ENCODE measurements at regions not wholly inside any gene's neighbourhood (a gene's known extent, or its start where the extent isn't known, plus 50 kb on each side); places are given as distances from the start of the nearest gene placed in this dataset.

DNA sequence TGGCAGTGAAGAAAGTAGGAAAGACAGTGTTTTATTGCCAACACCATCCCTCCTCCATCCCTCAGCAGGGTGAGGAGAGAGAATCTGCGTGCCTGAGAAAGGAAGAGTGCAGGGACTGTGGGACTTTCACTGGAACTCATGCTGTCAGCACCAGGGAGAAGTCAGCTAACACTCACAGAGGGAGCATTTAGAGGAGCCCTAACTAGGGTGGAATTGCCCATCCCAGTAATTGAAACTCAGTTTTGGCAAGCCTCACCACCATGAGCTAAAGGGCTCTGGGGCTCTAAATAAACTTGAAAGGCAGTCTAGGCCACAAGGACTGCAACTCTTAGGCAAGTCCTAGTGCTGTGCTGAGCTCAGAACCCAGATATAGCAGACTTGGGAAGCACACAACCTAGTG is 622.3 kb downstream of the SEMA5A start:
- Mint-ChIP-seq H3K36me3 (no peaks in the 10 kb centered on the region), H3K9me3 (peaks cover 9 to 17% (median 13%) of the 10 kb centered on the region in 5 donors), H3K4me3 (no peak overlapping the region), H3K4me1 (no peaks in the 10 kb centered on the region), H3K27ac (no peak overlapping the region), H3K27me3 (no peaks in the 10 kb centered on the region)
- ChIA-PET POLR2A (no interaction called here), CTCF (no interaction called here)
- Histone ChIP-seq H3K27ac (ENCODE audit: low read depth, low read length) (no peak overlapping the region), H3K4me3 (ENCODE audit: low read length) (no peak overlapping the region), H3K9me3 (ENCODE audit: low read length) (no peaks in the 10 kb centered on the region), H3K27me3 (ENCODE audit: insufficient read depth, low read length, poor library complexity, severe bottlenecking) (no peaks in the 10 kb centered on the region), H3K4me1 (ENCODE audit: insufficient read depth, low read length) (no peaks in the 10 kb centered on the region), H3K36me3 (ENCODE audit: insufficient read depth, low read length) (no peaks in the 10 kb centered on the region)
- DNase-seq: no peak

DNA sequence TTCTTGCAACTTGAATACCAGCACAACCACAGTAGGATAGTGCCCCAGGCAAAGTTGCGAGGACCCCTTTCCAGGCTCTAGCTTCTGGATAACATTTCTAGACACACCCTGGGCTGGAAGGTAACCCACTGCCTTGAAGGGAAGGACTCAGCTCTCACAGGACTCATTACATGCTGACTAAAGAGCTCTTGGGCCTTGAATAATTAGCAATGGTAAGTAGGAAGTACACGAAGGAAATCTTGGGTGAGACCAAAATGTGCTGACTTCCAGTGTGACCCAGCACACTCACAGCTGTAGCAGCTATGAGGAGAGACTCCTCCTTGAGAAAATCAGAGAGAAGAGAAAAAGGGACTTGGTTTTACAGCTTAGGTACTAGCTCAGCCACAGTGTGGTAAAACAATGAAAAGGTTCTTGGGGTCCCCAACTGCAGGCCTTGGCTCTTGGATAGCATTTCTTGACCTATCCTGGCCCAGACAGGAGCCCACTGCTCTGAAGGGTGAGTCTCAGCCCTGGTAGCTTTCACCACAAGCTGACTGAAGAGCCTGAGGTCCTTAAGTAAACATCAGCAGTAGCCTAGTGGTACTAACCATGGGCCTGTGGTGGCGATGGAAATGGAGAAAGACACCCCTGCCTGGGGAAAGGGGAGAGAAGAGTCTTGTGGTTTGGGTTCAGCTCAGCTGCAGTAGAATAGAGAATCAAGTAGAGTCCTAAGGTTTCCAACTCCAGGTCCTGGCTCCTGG is 621.7 kb downstream of the SEMA5A start:
- ChIA-PET CTCF (no interaction called here), POLR2A (no interaction called here)
- Mint-ChIP-seq H3K27ac (no peak overlapping the region), H3K4me3 (no peak overlapping the region), H3K27me3 (no peaks in the 10 kb centered on the region), H3K36me3 (peaks cover 0 to 3% (median 0%) of the 10 kb centered on the region in 3 donors), H3K4me1 (no peaks in the 10 kb centered on the region), H3K9me3 (peaks cover 9 to 17% (median 13%) of the 10 kb centered on the region in 5 donors)
- no peaks in the 10 kb centered on the region for H3K9me3 ChIP-seq (ENCODE audit: low read length)
- H3K36me3 ChIP-seq (ENCODE audit: insufficient read depth, low read length): no peaks in the 10 kb centered on the region
- no peak overlapping the region for H3K4me3 ChIP-seq (ENCODE audit: low read length)
- no peaks in the 10 kb centered on the region for H3K4me1 ChIP-seq (ENCODE audit: insufficient read depth, low read length)
- no peaks in the 10 kb centered on the region for H3K27me3 ChIP-seq (ENCODE audit: insufficient read depth, low read length, poor library complexity, severe bottlenecking)
- no peak for DNase-seq
- no peak overlapping the region for H3K27ac ChIP-seq (ENCODE audit: low read depth, low read length)

DNA sequence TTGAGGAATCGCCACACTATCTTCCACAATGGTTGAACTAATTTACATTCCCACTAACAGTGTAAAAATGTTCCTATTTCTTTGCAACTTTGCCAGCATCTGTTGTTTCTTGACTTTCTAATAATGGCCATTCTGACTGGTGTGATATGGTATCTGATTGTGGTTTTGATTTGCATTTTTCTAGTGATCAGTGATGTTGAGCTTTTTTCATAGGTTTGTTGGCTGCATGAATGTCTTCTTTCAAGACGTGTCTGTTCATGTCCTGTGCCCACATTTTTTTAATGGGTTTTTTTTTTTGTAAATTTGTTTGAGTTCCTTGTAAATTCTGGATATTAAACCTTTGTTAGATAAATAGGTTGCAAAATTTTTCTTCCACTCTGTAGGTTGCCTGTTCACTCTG is 615.9 kb downstream of the SEMA5A start:
- no peaks in the 10 kb centered on the region for H3K4me1 ChIP-seq (ENCODE audit: insufficient read depth, low read length)
- H3K27me3 Mint-ChIP-seq: no peaks in the 10 kb centered on the region
- H3K36me3 ChIP-seq (ENCODE audit: insufficient read depth, low read length): no peaks in the 10 kb centered on the region
- H3K4me3 ChIP-seq (ENCODE audit: low read length): no peak overlapping the region
- H3K9me3 ChIP-seq (ENCODE audit: low read length): no peaks in the 10 kb centered on the region
- no peak for DNase-seq
- H3K4me1 Mint-ChIP-seq: no peaks in the 10 kb centered on the region
- H3K9me3 Mint-ChIP-seq: peaks cover 10 to 20% (median 13%) of the 10 kb centered on the region in 5 donors
- no peak overlapping the region for H3K4me3 Mint-ChIP-seq
- ChIA-PET CTCF (no interaction called here), POLR2A (no interaction called here)
- peaks cover 0 to 3% (median 0%) of the 10 kb centered on the region in 3 donors for H3K36me3 Mint-ChIP-seq
- no peak overlapping the region for H3K27ac Mint-ChIP-seq
- no peak overlapping the region for H3K27ac ChIP-seq (ENCODE audit: low read depth, low read length)
- no peaks in the 10 kb centered on the region for H3K27me3 ChIP-seq (ENCODE audit: insufficient read depth, low read length, poor library complexity, severe bottlenecking)

DNA sequence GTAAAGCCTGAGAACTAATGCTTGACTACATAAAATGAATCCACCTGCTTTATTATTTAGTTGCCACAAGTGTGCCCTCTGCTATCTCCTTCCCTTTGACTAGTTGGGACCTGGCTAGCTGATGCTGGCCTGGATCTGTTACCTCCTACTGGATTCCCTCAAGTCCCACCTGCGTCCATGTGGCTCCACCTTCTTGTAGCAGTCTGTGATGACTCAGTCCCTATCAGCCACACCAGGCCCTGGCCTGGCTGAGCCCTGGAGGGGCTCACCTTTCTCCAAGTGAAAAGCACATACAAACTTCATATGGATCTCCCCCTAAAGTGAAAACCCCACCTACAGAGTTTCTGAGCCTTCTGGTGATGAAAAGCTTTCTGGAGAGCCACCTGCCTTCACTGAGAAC is 611.4 kb downstream of the SEMA5A start:
- H3K4me3 ChIP-seq (ENCODE audit: low read length): no peak overlapping the region
- Mint-ChIP-seq H3K27ac (no peak overlapping the region), H3K4me1 (no peaks in the 10 kb centered on the region), H3K4me3 (no peak overlapping the region), H3K27me3 (no peaks in the 10 kb centered on the region), H3K36me3 (no peaks in the 10 kb centered on the region), H3K9me3 (peaks cover 10 to 26% (median 16%) of the 10 kb centered on the region in 5 donors)
- no peaks in the 10 kb centered on the region for H3K9me3 ChIP-seq (ENCODE audit: low read length)
- no peaks in the 10 kb centered on the region for H3K36me3 ChIP-seq (ENCODE audit: insufficient read depth, low read length)
- DNase-seq: no peak
- no peaks in the 10 kb centered on the region for H3K4me1 ChIP-seq (ENCODE audit: insufficient read depth, low read length)
- no peak overlapping the region for H3K27ac ChIP-seq (ENCODE audit: low read depth, low read length)
- POLR2A ChIA-PET: no interaction called here
- CTCF ChIA-PET: no interaction called here
- H3K27me3 ChIP-seq (ENCODE audit: insufficient read depth, low read length, poor library complexity, severe bottlenecking): no peaks in the 10 kb centered on the region

DNA sequence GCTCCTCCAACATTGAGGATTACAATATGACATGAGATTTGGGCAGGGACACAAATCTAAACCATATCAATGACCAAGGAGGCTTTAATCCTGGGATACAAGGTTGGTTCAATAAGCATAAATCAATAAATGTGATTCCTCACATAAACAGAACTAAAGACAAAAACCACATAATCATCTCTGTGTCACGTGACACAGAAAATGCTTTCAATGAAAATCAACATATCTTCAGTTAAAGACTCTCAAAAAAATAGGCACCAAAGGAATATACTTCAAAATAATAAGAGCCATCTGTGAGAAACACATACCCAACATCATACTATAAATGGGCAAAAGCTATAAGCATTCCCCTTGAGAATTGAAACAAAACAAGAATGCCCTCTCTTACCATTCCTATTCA is 604.9 kb downstream of the SEMA5A start:
- no peak overlapping the region for H3K4me3 Mint-ChIP-seq
- no peaks in the 10 kb centered on the region for H3K27me3 Mint-ChIP-seq
- CTCF ChIA-PET: no interaction called here
- no peaks in the 10 kb centered on the region for H3K36me3 Mint-ChIP-seq
- no peak for DNase-seq
- no peak overlapping the region for H3K27ac Mint-ChIP-seq
- peaks cover 13 to 28% (median 22%) of the 10 kb centered on the region in 5 donors for H3K9me3 Mint-ChIP-seq
- H3K4me1 ChIP-seq (ENCODE audit: insufficient read depth, low read length): no peaks in the 10 kb centered on the region
- H3K4me3 ChIP-seq (ENCODE audit: low read length): no peak overlapping the region
- no peaks in the 10 kb centered on the region for H3K9me3 ChIP-seq (ENCODE audit: low read length)
- no peaks in the 10 kb centered on the region for H3K36me3 ChIP-seq (ENCODE audit: insufficient read depth, low read length)
- H3K4me1 Mint-ChIP-seq: no peaks in the 10 kb centered on the region
- POLR2A ChIA-PET: no interaction called here
- H3K27me3 ChIP-seq (ENCODE audit: insufficient read depth, low read length, poor library complexity, severe bottlenecking): no peaks in the 10 kb centered on the region
- H3K27ac ChIP-seq (ENCODE audit: low read depth, low read length): no peak overlapping the region

GRCh38 chr5:8943301-8943700 is 602.6 kb downstream of the SEMA5A start:
- peaks cover 0 to 1% of the 10 kb centered on the region in 2 donors for H3K27me3 Mint-ChIP-seq
- POLR2A ChIA-PET: no interaction called here
- no peak overlapping the region for H3K27ac ChIP-seq (ENCODE audit: low read depth, low read length)
- H3K4me3 ChIP-seq (ENCODE audit: low read length): no peak overlapping the region
- H3K4me3 Mint-ChIP-seq: no peak overlapping the region
- H3K9me3 ChIP-seq (ENCODE audit: low read length): no peaks in the 10 kb centered on the region
- no peaks in the 10 kb centered on the region for H3K4me1 ChIP-seq (ENCODE audit: insufficient read depth, low read length)
- CTCF ChIA-PET: no interaction called here
- no peak overlapping the region for H3K27ac Mint-ChIP-seq
- no peaks in the 10 kb centered on the region for H3K36me3 ChIP-seq (ENCODE audit: insufficient read depth, low read length)
- no peaks in the 10 kb centered on the region for H3K27me3 ChIP-seq (ENCODE audit: insufficient read depth, low read length, poor library complexity, severe bottlenecking)
- peaks cover 11 to 25% (median 17%) of the 10 kb centered on the region in 5 donors for H3K9me3 Mint-ChIP-seq
- no peaks in the 10 kb centered on the region for H3K4me1 Mint-ChIP-seq
- DNase-seq: no peak
- no peaks in the 10 kb centered on the region for H3K36me3 Mint-ChIP-seq

DNA sequence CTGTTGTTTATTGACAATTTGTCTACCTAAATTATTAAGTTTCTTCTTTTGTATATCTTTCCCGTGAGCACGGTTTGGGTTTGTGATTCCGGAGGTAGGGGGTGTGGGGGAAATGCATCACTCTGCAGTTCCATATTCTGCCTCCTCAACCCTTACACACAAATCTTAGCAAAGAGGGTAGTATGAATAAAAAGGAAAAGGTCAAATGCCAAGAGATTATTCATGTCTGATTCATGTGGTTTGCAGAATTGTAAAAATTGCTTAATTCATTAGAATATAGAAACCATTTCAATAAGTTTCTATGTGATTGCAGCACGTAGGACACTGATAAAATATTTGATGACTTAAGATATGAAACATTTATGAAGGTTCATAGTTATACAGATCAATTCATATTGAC is 601.9 kb downstream of the SEMA5A start:
- Histone ChIP-seq H3K27ac (ENCODE audit: low read depth, low read length) (no peak overlapping the region), H3K27me3 (ENCODE audit: insufficient read depth, low read length, poor library complexity, severe bottlenecking) (no peaks in the 10 kb centered on the region), H3K4me3 (ENCODE audit: low read length) (no peak overlapping the region), H3K36me3 (ENCODE audit: insufficient read depth, low read length) (no peaks in the 10 kb centered on the region), H3K4me1 (ENCODE audit: insufficient read depth, low read length) (no peaks in the 10 kb centered on the region), H3K9me3 (ENCODE audit: low read length) (no peaks in the 10 kb centered on the region)
- ChIA-PET CTCF (no interaction called here), POLR2A (no interaction called here)
- H3K9me3 Mint-ChIP-seq: peaks cover 11 to 25% (median 20%) of the 10 kb centered on the region in 5 donors
- H3K4me3 Mint-ChIP-seq: no peak overlapping the region
- H3K27me3 Mint-ChIP-seq: peaks cover 0 to 1% of the 10 kb centered on the region in 2 donors
- no peaks in the 10 kb centered on the region for H3K36me3 Mint-ChIP-seq
- no peak for DNase-seq
- H3K4me1 Mint-ChIP-seq: no peaks in the 10 kb centered on the region
- H3K27ac Mint-ChIP-seq: no peak overlapping the region

- POLR2A ChIA-PET: no interaction called here
- H3K27me3 Mint-ChIP-seq: peaks cover 0 to 1% of the 10 kb centered on the region in 2 donors
- no peak overlapping the region for H3K27ac ChIP-seq (ENCODE audit: low read depth, low read length)
Measured at GRCh38 chr5:8945972-8946371, 599.9 kb downstream of the SEMA5A start.

More at GRCh38 chr5:8945972-8946371, 599.9 kb downstream of the SEMA5A start:
- Mint-ChIP-seq H3K27ac (no peak overlapping the region), H3K4me1 (no peaks in the 10 kb centered on the region), H3K9me3 (peaks cover 7 to 24% (median 19%) of the 10 kb centered on the region in 5 donors), H3K4me3 (no peak overlapping the region), H3K36me3 (no peaks in the 10 kb centered on the region)
- H3K4me3 ChIP-seq (ENCODE audit: low read length): no peak overlapping the region
- H3K27me3 ChIP-seq (ENCODE audit: insufficient read depth, low read length, poor library complexity, severe bottlenecking): no peaks in the 10 kb centered on the region
- CTCF ChIA-PET: no interaction called here
- no peak for DNase-seq
- no peaks in the 10 kb centered on the region for H3K36me3 ChIP-seq (ENCODE audit: insufficient read depth, low read length)
- no peaks in the 10 kb centered on the region for H3K4me1 ChIP-seq (ENCODE audit: insufficient read depth, low read length)
- H3K9me3 ChIP-seq (ENCODE audit: low read length): no peaks in the 10 kb centered on the region

Measured in CD8-positive, alpha-beta memory T cell (primary cell).